Endothelial cell (in vitro differentiated cells): ENCODE measurements at regions not wholly inside any gene's neighbourhood (a gene's known extent, or its start where the extent isn't known, plus 50 kb on each side); places are given as distances from the start of the nearest gene placed in this dataset.

Source experiments
- DNase-seq: peaks from one replicate; pipeline ENCODE4 v3.0.0; 2021; ENCODE audit warnings: low spot score
- H3K27ac Mint-ChIP-seq: one replicate; pipeline ENCODE4 v1.8.0; 2021; ENCODE audit warnings: mixed read lengths, inconsistent platforms; ENCODE audit not compliant: unreplicated experiment
- H3K27me3 Mint-ChIP-seq: one replicate; pipeline ENCODE4 v1.8.0; 2021; ENCODE audit warnings: mild to moderate bottlenecking, moderate library complexity, mixed read lengths, inconsistent platforms; ENCODE audit not compliant: unreplicated experiment
- H3K36me3 Mint-ChIP-seq: one replicate; pipeline ENCODE4 v1.8.0; 2021; ENCODE audit warnings: mild to moderate bottlenecking, low read depth, mixed read lengths, inconsistent platforms; ENCODE audit not compliant: unreplicated experiment
- H3K4me1 Mint-ChIP-seq: one replicate; pipeline ENCODE4 v1.8.0; 2021; ENCODE audit warnings: mild to moderate bottlenecking, mixed read lengths, inconsistent platforms; ENCODE audit not compliant: unreplicated experiment
- H3K4me3 Mint-ChIP-seq: one replicate; pipeline ENCODE4 v1.8.0; 2021; ENCODE audit warnings: mild to moderate bottlenecking, mixed read lengths, inconsistent platforms; ENCODE audit not compliant: unreplicated experiment
- H3K9me3 Mint-ChIP-seq: one replicate; pipeline ENCODE4 v1.8.0; 2021; ENCODE audit warnings: mixed read lengths, inconsistent platforms; ENCODE audit not compliant: unreplicated experiment
- TF ChIP-seq, protein P1 (sequence below): fragments of 200-600 bp; sonication (generic); IDR thresholded peaks from one replicate; pipeline ENCODE4 v1.5.0; 2021; ENCODE audit warnings: antibody characterized with exemption; ENCODE audit not compliant: unreplicated experiment

DNA sequence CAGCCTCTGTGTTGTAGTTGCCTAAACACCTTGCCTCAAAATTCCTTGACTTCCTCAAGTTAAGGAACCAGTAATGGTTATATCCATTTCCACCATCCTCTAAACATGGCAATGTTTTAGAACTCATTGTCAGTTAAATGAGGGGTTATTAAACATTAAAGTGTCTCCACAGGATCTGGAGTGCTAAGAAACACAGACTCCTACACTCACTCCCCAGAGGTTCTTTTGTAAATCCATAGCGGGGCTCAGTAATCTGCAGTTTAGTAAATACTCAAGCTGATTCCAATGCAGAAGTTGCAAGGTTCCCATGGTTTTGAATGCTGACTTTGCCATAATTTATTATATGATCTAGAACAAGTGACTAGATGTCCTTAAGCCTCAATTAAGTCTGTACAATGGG is 245.5 kb downstream of the GPAT3 start:
- DNase-seq, result no peak
- Mint-ChIP-seq H3K9me3 (no peaks in the 10 kb centered on the region), H3K36me3 (no peaks in the 10 kb centered on the region), H3K27ac (no peak overlapping the region), H3K4me1 (peaks cover 17% of the 10 kb centered on the region), H3K4me3 (no peak overlapping the region), H3K27me3 (peaks cover 6% of the 10 kb centered on the region)
- TF ChIP-seq, protein P1, sequence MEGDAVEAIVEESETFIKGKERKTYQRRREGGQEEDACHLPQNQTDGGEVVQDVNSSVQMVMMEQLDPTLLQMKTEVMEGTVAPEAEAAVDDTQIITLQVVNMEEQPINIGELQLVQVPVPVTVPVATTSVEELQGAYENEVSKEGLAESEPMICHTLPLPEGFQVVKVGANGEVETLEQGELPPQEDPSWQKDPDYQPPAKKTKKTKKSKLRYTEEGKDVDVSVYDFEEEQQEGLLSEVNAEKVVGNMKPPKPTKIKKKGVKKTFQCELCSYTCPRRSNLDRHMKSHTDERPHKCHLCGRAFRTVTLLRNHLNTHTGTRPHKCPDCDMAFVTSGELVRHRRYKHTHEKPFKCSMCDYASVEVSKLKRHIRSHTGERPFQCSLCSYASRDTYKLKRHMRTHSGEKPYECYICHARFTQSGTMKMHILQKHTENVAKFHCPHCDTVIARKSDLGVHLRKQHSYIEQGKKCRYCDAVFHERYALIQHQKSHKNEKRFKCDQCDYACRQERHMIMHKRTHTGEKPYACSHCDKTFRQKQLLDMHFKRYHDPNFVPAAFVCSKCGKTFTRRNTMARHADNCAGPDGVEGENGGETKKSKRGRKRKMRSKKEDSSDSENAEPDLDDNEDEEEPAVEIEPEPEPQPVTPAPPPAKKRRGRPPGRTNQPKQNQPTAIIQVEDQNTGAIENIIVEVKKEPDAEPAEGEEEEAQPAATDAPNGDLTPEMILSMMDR, result no peak

DNA sequence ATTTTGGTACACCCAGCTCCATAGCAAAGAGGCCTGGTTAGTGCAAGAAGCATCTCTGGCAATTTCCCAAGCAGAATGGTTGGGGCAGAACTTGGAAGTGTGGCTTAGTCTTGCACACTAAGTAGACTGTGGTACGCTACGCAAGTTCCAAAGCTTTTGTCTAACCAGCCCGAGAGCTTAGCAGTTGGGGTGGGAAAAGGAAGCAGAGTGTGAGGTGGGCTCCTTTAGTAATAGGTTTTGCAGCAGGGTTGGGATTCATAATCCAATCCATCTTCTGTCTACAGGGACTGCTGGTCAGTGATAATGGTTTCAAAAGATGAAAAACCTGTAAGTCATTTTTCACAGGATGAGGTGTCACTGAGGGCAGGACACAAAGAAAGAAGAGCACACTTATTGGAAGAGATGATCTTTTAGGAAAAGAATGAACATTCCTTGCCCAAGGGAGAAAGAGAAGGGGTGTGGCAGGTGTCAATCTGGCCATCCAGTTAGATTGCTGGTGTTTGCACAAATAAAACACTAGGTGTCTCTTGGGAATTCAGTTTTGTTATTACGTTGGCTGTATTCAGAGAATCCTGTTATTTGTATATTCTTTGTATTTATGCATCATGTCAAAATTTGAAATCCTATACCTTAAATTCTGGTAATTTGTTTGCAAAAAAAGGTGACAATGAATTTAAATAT is 244.3 kb downstream of the GPAT3 start:
- H3K27me3 Mint-ChIP-seq, result peaks cover 6% of the 10 kb centered on the region
- no peaks in the 10 kb centered on the region for H3K36me3 Mint-ChIP-seq
- TF ChIP-seq, protein P1, result no peak
- no peaks in the 10 kb centered on the region for H3K9me3 Mint-ChIP-seq
- no peak overlapping the region for H3K4me3 Mint-ChIP-seq
- no peak overlapping the region for H3K27ac Mint-ChIP-seq
- H3K4me1 Mint-ChIP-seq, result peaks cover 25% of the 10 kb centered on the region
- no peak for DNase-seq

DNA sequence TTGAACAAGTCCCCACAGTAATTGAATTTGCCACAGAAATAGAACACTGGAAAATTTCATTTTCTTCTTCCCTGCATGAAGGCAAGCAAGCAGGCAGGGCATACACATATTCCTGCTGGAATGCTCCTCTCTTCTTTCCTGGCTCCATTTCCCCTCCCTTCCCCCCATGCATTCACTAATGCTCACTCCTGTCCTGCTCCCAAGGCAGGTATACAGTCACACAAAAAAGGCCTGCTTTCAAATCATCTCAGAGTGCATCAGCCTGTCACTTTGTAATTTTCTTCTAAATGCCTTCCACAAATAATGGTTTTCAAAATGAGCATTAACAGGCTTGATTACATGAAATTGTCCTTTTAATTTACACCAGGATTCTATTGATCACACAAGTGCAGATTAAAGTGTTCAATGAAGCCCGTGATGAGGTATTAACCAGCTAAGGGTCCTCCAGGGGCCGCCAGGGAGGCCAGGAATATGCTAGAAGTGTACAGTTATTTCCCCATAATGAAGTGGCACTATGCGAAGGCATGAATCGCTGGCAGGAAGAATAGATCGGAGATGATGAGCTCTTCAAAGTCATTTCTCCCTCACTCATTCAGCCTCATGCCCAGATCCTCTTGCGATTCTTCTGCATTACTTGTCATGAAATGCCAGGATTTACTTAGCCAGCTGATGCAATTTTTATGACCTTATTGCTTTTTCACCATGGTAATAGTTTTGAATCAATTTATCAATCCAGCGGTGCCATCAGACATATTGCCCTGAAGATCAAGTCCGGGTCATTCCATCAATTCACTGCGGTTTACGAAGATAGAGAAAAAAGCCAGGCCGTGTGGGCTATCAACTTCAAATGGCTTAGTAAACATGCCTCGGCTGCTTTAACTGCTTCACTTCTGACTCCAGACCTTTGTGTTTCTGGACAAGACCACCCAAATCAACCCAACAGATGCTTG is 243.5 kb downstream of the GPAT3 start:
- H3K4me3 Mint-ChIP-seq, result no peak overlapping the region

DNA sequence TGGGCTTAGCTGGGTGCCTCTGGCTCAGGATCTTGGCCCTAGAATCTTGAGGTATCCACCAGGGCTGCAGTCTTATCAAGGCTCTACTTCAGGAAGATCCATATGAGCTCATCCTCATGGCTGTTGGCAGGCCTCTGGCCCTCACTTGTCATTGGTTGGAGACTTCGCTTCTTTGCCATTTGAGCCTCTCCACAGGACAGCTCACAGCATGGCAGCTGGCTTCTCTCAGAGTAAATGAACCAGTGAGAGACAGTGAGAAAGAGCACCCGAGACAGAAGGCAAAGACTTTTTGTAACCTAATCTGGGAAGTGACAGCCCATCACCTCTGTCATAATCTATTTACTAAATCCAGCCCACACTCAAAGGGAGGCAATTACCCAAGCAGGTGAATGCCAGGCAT is 236.8 kb downstream of the GPAT3 start:
- Mint-ChIP-seq H3K4me1 (peaks cover 17% of the 10 kb centered on the region), H3K27me3 (peaks cover 2% of the 10 kb centered on the region), H3K36me3 (no peaks in the 10 kb centered on the region), H3K4me3 (no peak overlapping the region), H3K27ac (no peak overlapping the region), H3K9me3 (no peaks in the 10 kb centered on the region)
- TF ChIP-seq, protein P1, result no peak
- no peak for DNase-seq

More for the DNA sequence above, 243.5 kb downstream of the GPAT3 start:
- Mint-ChIP-seq H3K9me3 (no peaks in the 10 kb centered on the region), H3K36me3 (no peaks in the 10 kb centered on the region), H3K4me1 (peaks cover 25% of the 10 kb centered on the region), H3K27ac (no peak overlapping the region), H3K27me3 (peaks cover 6% of the 10 kb centered on the region)
- no peak for DNase-seq
- TF ChIP-seq, protein P1, result no peak
